WI38 (cell line): ENCODE measurements at regions not wholly inside any gene's neighbourhood (a gene's known extent, or its start where the extent isn't known, plus 50 kb on each side); places are given as distances from the start of the nearest gene placed in this dataset.
A peak's percentile ranks its signal among the peaks of the same experiment; 100 is the strongest.

Experiments used
- H3K4me3 ChIP-seq: 2 replicates; pipeline ENCODE4 v1.5.1; 2011; ENCODE audit warnings: low read depth, mild to moderate bottlenecking, control low read depth, low read length
- TF ChIP-seq, protein P1 (sequence below): IDR thresholded peaks from 2 replicates; pipeline ENCODE4 v1.5.1; 2012; ENCODE audit warnings: low read depth, mild to moderate bottlenecking, control low read depth, low read length

DNA sequence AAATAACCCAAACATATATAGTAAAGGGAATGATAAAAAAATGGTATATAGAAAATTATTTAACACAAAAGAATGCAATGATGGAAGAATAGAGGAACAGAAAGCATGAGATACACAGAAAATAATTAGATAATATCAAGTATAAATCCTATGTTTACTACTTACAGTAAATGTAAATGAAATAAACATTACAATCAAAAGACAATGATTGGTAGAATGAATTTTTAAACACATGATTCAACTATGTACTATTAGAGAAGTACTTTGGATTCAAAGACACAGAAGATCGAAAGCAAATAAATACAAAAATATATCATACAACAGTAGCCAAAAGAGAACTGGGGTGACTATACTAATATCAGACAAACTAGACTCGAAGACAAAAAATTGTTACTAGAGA is 97.6 kb upstream of the PARD3B start:
- no peak overlapping the region for H3K4me3 ChIP-seq
- TF ChIP-seq, protein P1, sequence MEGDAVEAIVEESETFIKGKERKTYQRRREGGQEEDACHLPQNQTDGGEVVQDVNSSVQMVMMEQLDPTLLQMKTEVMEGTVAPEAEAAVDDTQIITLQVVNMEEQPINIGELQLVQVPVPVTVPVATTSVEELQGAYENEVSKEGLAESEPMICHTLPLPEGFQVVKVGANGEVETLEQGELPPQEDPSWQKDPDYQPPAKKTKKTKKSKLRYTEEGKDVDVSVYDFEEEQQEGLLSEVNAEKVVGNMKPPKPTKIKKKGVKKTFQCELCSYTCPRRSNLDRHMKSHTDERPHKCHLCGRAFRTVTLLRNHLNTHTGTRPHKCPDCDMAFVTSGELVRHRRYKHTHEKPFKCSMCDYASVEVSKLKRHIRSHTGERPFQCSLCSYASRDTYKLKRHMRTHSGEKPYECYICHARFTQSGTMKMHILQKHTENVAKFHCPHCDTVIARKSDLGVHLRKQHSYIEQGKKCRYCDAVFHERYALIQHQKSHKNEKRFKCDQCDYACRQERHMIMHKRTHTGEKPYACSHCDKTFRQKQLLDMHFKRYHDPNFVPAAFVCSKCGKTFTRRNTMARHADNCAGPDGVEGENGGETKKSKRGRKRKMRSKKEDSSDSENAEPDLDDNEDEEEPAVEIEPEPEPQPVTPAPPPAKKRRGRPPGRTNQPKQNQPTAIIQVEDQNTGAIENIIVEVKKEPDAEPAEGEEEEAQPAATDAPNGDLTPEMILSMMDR = no peak

DNA sequence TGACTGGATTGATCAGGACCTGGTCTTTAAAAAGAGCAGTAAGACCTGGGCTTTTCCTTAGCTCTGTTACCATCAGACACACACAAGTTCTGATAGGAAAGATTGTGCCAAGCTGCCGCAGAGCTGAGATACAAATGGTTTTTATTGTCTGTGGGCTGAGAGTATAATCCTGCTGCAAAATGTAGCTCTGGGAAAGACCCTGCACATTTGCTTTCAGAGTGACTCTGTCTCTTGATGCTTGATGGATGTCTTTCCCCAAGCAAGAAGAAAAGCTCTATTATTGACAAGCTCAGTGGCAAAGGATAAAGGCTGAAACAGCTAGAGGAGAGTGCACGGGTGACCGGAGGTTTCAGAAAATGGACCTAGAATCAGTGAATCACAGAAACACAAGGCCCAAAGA is 95.3 kb upstream of the PARD3B start:
- TF ChIP-seq, protein P1 = no peak
- no peak overlapping the region for H3K4me3 ChIP-seq

DNA sequence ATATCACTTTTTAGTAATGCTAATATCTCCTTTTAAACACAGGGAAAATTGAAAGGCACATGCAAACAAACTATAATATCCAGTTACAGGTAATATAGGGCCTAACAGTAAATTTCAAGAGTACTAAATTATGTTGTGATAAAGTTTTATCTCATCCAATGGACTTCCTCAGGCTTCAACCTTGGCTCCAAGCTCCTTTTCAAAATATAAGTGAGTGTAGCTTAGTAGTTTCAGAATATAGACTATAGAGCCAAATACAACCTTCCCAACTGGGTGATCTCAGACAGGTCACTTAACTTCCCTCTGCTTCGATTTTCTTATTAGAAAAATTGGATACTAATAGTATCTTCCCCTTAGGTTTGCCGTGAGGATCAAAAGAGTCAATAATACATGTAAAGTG is 93.5 kb upstream of the PARD3B start:
- TF ChIP-seq, protein P1 = no peak
- H3K4me3 ChIP-seq = no peak overlapping the region

DNA sequence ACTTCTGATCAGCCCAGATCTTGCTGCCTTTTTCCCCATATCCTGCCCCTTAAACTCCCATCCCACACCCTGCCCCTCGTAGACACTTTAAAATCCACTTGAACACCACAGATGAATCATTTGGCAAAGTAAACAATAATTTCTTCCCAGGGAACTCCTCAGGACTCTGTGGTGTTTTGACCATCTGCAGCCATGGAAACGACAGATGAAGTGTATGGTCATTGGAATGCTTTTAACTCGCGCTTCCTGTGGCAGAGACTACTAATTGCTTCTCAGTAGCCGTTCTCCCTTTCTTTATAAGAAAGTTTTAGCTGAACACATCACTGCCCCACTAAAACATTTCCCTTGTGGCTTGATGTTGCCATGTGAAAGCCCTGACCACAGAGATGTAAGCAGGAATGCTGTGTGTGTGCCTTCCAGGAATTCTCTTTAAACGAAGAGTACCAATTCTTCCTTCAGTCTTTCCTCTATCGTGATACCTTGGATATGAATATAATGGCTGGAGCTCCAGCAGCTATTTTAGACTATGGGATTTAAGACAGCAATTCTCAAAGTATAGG is 92.7 kb upstream of the PARD3B start:
- TF ChIP-seq, protein P1 = no peak
- H3K4me3 ChIP-seq = peak overlapping the region; percentile 37

DNA sequence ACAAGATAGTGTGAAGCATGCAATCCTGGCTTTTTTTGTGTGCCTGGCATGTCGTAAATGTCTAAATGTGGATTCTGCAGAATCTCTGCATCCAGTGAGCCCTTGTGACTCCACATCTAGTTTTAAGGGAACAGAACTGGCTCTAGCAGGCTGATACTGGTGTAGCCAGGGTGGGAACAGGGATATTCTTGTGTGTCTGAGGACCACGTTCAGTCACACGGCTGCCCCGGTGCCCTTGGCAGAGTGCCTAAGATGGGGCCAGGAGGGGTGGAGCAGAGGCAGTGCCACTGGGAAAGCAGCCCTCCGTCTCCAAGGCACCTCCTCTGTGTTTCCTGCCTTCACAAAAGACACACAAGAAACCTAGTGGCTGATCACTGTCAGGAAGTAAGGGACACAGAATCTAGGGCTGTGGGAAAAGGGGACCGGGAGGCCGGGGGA is 91.5 kb upstream of the PARD3B start:
- H3K4me3 ChIP-seq = no peak overlapping the region
- TF ChIP-seq, protein P1 = no peak

DNA sequence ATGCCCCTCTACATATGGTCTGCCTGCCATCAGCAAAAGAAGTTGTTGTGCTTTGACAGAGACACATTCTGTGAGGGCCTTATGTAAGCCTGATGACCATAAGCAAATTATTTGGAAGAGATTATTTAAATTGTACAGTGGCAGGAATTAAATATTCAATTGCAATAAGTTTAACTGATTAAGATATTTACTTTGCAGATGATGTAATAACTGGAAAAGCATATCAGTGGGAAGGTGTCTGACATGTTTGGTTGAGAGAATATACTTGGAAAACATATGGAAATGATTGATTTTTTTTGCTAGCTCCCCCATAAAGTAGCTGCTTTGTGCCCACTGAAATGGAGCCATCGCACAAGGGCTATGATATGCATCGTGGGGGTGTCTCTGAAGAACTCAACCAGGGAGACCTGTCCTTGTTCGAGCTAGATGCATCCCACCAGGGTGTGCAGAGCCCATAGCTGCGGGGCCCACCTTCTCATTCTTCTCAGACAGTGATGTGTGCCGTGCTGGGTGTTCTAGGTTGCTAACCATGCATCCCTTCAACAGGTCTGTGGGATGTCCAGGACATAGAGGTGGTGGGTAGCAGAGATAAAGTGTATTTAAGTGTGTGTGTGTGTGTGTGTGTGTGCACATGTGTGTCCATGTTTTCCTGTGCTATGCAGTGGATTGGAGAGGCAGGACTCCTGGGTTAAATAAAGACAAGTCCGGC is 90.4 kb upstream of the PARD3B start:
- TF ChIP-seq, protein P1 = no peak
- no peak overlapping the region for H3K4me3 ChIP-seq

DNA sequence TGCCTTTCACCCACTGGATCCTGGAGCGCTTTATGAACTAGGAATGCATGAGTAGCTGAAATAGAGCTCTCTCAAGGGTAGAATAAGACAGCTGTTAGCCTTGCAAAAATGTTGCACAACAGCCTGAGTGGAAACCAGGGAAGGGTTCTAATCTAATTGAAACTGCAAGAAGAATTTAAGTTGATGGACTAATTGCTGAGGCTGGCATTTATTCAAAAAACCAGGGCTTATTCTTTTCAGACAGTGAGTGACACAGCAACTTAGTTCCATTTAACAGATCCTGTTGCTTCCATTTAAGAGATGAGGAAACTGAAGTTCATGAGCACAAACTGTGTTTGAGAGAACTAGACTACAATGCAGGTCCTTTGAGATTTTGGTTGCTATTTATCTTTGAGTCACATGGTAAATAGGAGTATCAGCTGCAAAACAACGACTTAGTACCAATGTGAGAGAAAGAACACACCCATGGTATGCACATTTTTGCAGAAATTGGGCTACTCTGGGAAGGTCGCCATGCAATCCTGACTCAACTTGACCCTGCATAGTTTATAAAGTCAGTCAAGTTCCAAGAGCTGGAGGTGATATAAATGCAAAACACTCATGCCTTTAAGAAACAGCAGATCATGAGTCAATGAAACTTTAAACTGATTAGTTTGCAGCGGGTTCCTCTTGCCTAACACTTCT is 76.4 kb upstream of the PARD3B start:
- H3K4me3 ChIP-seq = no peak overlapping the region
- TF ChIP-seq, protein P1 = no peak
